HG02840 (cell line): ENCODE measurements at regions not wholly inside any gene's neighbourhood (a gene's known extent, or its start where the extent isn't known, plus 50 kb on each side); places are given as distances from the start of the nearest gene placed in this dataset.
"Not testable (repeated sequence)": the region's sequence is repeated elsewhere in the genome, so short reads cannot be mapped to it uniquely, and the experiment has no call there.

Source experiments
- ATAC-seq: cut with Tn5 transposase; IDR thresholded peaks from one replicate; pipeline ENCODE4 v1.9.1; 2021; ENCODE audit warnings: mild to moderate bottlenecking, moderate library complexity, moderate number of reproducible peaks; ENCODE audit not compliant: unreplicated experiment, low FRiP score

DNA sequence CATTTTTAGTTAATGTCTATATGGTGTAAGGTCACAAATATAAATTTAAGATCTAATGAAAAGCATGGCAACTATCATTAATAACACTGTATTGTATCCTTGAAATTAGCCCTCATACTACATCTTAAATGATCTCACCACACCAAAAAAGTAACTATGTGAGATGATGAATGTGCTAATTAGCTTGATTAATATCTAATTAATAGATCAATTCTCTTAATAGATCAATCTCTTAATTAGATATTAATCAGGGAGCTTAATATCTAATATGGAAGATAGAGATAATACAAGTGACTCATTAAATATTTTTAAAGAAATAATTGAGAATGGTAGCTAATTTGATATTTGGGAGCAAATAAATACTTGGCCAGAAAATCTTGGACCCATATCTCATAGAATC lies 178.5 kb upstream of the FAT3 start:
- no peak for ATAC-seq

DNA sequence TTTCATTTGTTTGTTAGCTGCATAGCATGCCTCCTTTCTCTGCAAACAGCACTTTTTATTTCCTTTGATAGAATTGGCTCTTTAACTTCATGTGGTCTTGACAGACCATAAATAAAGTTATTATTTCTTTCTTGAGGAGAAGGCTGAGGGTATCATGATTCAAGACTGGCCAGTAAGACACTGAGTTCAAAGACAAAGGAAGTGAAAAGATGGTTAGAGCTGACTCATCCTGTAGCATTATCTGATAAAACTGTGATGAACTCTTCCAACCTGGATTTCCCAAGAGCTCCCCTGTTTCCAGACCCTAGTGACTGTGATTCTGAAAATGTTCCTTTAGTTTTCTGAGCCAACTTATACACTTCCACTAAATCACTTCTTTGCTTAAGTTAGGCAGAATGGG lies 179.3 kb upstream of the FAT3 start:
- no peak for ATAC-seq

DNA sequence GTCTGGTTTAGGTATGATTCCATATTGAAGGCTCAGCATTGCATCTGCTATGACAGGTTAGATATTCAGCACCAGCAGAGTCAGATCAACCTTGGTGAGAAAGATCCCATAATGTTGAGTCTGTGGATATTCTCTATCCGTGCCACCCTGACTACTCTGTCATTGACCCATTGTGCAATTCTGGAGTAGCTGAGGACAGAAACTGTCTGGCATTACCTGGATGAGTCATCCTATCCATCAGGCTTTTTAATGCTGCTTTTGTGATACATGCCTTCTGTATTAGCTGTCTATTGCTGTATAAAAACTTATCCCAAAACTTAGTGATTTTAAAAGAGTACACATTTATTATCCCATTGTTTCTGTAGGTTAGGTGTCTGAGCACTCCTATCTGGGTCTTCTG lies 189.1 kb upstream of the FAT3 start:
- no peak for ATAC-seq

DNA sequence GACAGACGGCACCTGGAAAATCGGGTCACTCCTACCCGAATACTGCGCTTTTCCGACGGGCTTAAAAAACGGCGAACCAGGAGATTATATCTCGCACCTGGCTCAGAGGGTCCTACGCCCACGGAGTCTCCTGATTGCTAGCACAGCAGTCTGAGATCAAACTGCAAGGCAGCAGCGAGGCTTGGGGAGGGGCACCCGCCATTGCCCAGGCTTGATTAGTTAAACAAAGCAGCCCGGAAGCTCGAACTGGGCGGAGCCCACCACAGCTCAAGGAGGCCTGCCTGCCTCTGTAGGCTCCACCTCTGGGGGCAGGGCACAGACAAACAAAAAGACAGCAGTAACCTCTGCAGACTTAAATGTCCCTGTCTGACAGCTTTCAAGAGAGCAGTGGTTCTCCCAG lies 197.5 kb upstream of the FAT3 start:
- not testable (repeated sequence) for ATAC-seq

DNA sequence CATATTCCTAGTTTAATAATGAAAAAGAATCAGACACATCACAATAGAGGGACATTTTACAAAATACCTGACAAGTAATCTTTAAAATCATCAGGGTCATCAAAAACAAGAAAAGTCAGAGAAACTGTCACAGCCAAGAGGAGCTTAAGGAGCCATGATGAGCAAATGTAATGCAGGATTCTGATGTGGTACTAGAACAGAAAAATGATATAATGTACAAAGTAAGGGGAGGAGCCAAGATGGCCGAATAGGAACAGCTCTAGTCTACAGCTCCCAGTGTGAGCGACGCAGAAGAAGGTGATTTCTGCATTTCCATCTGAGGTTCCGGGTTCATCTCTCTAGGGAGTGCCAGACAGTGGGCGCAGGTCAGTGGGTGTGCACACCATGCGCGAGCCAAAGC lies 198.0 kb upstream of the FAT3 start:
- no peak for ATAC-seq

DNA sequence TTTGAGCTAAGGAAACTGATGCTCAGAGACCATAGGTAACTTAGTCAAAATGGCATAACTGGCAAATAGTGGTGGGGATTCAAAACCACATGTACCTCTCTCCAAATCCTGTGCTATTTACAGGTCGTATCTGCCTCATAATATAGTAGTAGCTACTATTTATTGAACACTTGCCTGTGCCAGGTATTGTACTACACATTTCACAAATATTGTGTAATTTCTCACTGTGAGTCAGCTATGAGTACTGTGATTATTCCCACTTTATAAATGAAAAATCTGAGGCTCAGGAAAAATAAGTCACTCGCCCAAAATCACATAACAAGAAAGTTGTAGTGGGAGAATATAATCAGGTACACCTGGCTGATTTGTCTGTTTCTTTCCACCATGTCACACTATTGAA lies 199.8 kb upstream of the FAT3 start:
- ATAC-seq: no peak

DNA sequence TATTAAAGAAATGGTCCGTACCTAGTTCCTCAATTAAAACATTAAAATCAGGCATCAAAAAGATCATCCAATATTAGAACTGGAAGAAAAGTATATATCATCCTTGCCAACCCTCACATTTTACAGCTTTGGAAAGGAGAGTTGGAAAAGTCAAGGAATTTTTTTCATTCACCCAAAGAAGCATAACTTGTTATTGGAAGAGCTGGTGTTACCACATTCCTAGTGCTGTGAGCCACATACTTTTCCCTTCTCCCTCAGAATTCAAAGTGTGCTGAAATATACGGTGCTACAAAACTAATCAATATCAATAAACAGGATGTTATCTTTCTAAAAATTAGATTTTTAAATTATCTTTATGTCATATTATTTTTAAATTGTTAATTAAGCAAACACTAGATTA lies 202.1 kb upstream of the FAT3 start:
- no peak for ATAC-seq

DNA sequence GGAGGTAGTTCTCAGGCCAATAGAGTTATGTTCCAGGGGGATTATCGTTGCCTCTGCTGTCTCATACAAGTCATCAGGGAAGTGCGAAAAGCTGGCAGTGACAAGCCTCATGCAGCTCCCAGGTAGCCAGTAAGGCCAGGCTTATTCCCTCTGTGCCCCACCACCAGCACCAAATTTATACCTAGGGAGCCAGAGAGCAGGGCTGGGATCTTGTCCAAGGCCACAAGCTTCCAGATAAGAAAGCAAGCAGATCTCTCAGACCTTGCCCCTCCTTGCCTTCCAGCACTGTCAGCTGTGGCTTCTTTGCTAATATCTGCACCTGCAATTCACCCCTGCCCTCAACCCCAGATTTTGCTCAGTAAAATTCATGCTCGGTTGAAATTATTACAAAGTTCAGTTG lies 206.3 kb upstream of the FAT3 start:
- no peak for ATAC-seq

DNA sequence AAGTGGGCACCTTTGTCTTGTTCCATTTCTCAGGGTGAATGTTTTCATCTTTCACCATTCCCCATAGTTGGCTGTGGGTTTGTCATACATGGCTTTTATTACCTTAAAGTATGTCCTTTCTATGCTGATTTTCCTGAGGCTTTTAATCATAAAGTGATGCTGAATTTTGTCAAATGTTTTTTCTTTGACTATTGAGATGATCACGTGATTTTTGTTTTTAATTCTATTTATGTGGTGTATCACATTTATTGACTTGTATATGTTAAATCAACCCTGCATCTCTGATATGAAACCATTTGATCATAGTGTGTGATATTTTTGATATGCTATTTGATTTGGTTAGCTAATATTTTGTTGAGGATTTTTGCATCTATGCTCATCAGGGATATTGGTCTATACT lies 216.4 kb upstream of the FAT3 start:
- ATAC-seq: no peak

DNA sequence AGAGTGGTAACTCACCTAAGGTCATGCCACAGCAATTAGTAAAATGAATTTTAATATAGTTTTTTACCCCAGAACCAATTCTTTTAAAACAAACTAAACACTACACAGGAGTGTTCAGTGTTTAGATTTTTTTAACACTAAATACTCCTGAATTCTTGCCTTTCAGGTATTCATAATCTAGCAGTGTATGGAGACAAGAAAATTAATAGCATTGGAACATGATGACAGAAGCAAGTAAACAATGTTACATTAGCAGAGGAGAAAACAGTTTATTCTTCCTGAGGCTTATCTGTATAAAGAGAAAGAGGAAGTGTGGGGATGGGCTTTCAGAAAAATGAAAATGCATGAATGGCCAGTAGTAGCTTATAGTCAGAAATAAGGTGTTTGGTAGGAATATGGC lies 222.1 kb upstream of the FAT3 start:
- no peak for ATAC-seq

DNA sequence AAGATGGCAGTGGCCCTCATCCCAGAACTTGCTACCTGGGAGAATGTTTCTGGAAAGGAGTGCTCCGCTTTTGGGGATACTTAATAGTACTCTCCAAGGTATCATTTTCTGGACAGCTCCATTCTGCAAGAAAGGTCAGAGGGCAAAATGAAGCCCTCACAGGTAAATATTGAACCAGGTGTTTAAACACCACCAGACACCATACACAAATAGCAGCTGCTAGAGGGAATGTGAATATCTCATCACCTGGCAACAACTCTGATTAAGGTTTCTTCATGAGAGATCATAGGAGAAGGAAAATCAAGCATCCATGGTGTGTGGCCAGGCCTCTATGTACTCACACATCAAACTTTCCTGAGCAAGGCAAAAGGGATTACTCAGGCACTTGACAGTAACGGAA lies 226.1 kb upstream of the FAT3 start:
- no peak for ATAC-seq

DNA sequence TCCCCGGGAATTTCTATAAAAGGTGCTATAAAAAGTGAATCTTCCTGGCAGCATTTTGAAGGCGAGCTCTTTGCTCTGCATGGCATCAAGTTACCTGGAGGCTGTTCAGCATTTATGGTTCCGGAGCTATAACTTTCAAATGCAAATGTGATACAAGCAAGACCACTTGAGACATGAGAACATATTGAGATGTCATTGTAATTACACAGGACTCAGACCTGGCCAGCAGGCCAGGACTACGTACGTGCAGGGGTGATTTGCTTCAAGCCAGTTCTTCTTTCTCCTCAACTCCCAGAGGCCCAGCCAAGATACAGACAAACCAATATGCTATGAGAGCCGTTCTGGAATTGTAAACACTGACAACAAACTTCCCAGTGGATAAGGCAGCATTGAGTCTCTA lies 227.4 kb upstream of the FAT3 start:
- ATAC-seq: no peak

DNA sequence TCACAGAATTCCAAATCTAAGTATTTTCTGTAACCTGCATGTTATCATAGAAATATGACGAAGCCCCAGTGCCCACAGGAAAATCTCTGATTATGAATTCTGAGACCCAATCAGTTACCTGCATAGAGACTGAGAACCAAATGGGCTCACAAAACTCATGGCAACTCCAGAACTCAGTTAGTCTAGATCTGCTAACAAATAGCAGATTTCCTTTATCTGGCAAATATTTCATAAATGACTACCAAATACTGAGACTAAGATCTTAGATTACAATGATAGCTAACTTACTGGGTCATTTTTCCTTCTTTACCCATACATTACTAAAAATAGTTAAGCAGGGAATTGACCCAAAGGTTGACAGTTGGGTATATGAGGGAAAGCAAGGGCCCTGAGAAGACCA lies 228.1 kb upstream of the FAT3 start:
- ATAC-seq: no peak

DNA sequence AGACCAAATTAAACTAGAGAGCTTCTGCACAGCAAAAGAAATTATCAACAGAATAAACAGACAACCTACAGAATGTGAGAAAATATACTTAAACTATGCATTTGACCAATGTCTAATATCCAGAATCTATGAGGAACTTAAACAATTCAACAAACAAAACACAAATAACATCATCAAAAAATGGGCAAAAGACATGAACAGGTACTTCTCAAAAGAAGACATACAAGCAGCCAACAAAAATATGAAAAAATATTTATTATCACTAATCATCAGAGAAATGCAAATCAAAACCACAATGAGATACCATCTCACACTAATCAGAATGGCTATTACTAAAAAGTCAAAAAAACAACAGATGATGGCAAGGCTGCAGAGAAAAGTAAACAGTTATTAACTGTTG lies 236.2 kb upstream of the FAT3 start:
- not testable (repeated sequence) for ATAC-seq

DNA sequence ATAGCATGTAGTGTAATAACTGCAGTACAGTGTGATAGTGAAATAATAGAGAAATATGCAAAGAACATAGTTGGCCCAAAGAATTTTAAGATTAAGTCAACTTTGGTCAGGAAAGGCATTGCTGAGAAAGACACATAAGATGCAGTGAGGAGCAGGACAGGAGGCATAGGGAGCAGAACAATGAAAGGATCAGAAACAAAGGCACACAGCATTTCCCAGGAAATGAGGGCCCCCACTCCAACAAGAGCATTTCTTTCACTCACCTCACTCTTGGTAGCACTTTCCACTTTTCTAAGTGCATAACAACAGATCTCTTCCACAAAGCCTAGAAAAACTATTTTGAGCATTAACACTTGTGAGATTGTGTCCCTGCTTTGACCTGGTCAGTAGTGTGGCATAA lies 238.4 kb upstream of the FAT3 start:
- no peak for ATAC-seq

DNA sequence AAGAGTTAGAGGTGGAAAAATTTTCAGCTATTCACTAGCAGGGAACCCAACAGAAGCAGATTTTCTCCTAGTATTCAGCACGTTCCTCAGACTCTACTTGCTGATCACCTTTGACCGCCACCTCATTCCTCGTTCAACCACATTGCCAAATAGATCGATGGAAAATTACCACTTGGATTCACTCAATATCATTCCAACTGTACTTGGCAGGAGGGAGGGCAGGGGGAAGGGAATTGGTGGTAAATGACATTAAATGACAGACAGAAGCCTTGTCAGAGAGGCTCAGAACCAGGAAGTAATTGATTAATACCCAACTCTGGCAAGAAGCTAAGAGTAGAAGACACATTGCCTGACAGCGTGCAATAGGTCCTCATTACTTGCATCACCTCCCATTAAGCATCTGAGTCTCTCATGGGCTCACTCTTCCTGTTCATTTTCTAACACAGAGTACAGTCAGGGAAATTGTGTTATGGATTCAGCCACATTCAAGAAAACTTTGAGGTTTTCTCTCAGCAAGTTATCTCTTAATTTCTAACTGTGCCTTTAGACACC lies 240.5 kb upstream of the FAT3 start:
- no peak for ATAC-seq

DNA sequence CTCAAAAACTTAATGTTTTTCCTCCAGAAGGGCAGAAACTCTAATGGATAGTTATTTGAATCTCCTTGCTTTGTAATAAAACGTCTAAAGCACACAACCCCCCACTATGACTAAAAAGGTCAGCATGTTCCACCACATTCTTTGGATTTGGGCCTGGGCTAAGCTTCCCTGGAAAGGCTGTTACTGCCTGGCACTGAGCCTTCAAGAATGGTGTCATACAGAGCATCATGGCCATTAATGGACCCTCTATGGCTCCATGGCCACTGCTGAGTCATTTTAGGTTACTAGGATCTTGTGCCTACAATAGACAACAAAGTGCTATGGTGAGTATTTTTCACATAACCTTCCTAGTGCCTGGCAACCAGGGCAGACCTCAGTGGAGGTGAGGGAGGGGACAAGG lies 242.6 kb upstream of the FAT3 start:
- no peak for ATAC-seq

DNA sequence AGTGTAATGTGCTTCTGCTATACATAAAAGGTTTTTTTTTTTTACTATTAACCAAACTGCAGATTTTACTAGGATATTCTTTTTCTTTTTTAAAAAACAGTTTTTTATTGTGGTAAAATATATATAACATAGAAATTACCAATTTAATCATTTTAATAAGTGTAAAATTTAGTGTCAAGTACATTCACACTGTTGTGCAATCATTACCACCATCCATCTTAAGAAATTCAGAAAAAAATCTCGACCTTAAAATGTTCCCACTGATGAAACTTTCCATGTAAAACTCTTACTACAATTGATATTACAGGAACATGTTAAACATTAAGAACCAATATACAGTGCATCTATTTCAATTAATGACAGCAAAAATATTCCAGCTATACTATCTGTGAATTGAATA lies 244.8 kb upstream of the FAT3 start:
- ATAC-seq: no peak

DNA sequence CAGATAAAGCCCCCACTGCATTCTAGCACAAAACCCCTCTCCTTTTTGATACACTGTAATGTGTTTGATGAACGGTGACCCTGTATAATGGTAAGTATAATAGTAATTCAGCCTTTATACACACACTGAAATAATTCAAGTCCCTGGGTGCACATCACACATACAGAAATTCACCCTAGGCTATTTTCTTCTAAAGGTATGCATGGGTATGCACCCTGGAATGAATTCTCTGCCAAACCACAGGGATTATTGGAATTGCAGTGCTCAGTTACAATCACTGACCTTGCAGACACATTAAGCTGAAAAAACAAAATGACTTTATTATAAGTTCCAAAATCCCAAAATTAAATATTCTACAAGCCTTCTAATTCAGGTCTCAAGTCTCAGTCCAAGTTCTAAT lies 245.9 kb upstream of the FAT3 start:
- no peak for ATAC-seq

DNA sequence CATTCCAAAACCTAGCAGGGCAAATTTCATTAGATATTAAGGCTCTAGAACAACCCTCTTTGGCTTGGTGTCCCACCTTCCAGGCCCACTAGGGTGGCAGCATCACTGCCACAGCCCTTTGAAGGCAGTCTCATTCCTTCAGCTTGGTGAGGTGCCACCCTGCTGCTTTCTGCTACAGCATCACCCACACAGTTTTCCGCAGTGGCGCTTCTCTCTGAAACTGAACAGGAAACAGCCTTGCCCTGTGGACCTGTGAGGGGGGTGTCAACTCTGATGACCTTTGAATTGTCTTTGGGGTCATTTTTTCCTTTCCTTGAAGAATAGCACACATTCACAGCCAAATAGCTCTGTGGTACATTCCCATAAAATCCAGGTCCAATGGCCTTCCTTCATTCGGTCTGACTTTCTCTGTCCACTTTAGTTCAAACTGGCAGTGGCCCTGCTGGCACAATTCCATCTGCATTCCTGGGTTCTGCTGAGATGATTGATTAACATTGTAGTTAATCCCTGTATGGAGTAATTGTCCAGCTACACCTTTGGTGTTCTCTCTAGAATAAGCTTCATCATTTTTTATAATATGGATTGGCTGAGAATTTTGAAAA lies 251.9 kb upstream of the FAT3 start:
- no peak for ATAC-seq

DNA sequence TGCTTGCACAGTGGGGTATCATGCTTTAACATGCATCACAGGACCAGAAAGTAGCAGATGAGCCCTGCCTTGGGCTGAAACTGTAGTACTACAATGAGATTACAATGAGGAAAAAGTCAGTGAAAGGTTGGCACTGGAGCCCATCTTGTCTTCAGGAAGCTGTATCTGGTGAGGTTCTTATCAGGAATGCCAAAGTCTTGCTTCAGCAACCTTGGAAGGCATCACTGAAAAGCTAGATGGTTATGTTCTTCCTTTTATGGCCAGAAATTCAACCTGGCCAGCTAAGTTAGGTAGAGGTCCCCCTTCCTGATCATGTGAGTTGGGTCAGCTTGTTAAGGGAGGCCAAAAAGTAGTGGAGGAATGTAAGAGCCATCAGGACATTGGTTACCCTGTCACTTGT lies 254.0 kb upstream of the FAT3 start:
- no peak for ATAC-seq

DNA sequence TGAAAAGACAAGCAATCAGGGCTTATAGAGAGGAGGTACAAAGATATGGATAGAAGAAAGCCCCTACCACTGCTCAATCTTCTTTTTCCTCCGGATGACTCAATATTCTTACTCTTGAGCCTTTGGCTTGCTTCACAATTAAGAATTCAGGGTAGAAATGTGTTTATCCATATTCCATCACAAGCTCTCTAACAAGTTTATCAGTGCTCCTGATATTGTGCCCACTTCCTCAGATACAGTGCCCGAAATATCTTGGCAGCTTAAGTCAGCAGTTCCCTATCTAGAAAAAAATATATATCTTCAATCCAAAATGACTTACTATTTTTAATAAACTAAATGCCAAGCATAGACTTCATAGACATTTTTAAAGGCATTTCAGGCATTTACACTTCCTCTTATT lies 255.1 kb upstream of the FAT3 start:
- ATAC-seq: no peak

DNA sequence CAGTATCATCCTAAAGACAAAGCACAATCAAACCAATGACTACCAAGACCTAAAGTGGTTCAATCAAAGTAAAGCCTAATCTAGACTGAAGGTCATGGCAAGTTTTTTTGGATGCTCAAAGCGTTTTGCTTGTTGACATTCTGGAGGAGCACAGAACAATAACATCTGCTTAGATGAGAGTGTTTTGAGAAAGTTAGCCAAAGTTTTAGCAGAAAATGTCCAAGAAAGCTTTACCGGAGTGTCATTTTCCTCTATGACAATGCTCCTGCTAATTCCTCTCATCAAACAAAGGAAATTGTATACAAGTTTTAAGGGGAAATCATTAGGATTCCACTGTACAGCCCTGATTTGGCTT lies 256.9 kb upstream of the FAT3 start:
- no peak for ATAC-seq
